Neural progenitor cell (in vitro differentiated cells): ENCODE measurements at regions not wholly inside any gene's neighbourhood (a gene's known extent, or its start where the extent isn't known, plus 50 kb on each side); places are given as distances from the start of the nearest gene placed in this dataset.

ENCODE experiments used
- EZH2 ChIP-seq: fragments of 200-600 bp; sonication (generic); IDR thresholded peaks from 2 replicates; pipeline ENCODE4 v1.6.1; 2017; ENCODE audit warnings: antibody characterized with exemption, mild to moderate bottlenecking, moderate library complexity
- EZH2phosphoT487 ChIP-seq: fragments of 200-600 bp; sonication (generic); IDR thresholded peaks from 2 replicates; pipeline ENCODE4 v1.6.1; 2017; ENCODE audit warnings: antibody characterized with exemption
- TF ChIP-seq, protein P1 (sequence below): fragments of 200-600 bp; sonication (generic); IDR thresholded peaks from 2 replicates; pipeline ENCODE4 v1.5.1; 2017; ENCODE audit warnings: antibody characterized with exemption, mild to moderate bottlenecking

GRCh38 chr3:34106879-34107278 is 308.4 kb downstream of the PDCD6IP start:
- TF ChIP-seq, protein P1, sequence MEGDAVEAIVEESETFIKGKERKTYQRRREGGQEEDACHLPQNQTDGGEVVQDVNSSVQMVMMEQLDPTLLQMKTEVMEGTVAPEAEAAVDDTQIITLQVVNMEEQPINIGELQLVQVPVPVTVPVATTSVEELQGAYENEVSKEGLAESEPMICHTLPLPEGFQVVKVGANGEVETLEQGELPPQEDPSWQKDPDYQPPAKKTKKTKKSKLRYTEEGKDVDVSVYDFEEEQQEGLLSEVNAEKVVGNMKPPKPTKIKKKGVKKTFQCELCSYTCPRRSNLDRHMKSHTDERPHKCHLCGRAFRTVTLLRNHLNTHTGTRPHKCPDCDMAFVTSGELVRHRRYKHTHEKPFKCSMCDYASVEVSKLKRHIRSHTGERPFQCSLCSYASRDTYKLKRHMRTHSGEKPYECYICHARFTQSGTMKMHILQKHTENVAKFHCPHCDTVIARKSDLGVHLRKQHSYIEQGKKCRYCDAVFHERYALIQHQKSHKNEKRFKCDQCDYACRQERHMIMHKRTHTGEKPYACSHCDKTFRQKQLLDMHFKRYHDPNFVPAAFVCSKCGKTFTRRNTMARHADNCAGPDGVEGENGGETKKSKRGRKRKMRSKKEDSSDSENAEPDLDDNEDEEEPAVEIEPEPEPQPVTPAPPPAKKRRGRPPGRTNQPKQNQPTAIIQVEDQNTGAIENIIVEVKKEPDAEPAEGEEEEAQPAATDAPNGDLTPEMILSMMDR = peak; percentile 74
- TF ChIP-seq EZH2phosphoT487 (no peak), EZH2 (no peak)
